ENCODE measurements at regions not wholly inside any gene's neighbourhood (a gene's known extent, or its start where the extent isn't known, plus 50 kb on each side); places are given as distances from the start of the nearest gene placed in this dataset.
A peak's percentile ranks its signal among the peaks of the same experiment; 100 is the strongest.

GRCh38 chr5:10857338-10857733, 96.3 kb upstream of the DAP start:
- Mint-ChIP-seq H3K36me3 (ENCODE audit: insufficient read depth in 1 of 3, low read depth in 3 of 3) (no peaks in the 10 kb centered on the region), H3K27ac (no peak overlapping the region), H3K4me1 (peaks cover 36 to 42% of the 10 kb centered on the region in 2 experiments), H3K4me3 (peak overlapping the region; percentile 45 to 65; a peak in 4 of 5 replicates), H3K27me3 (ENCODE audit: low read depth) (peaks cover 51% of the 10 kb centered on the region), H3K9me3 (peaks cover 0 to 2% of the 10 kb centered on the region in 2 experiments; a peak in 2 of 5 replicates)
- Histone ChIP-seq H2BK120ac (ENCODE audit: low read depth, low read length, poor library complexity, severe bottlenecking) (no peak overlapping the region), H4K5ac (ENCODE audit: insufficient read length, low read depth, low read length) (no peak overlapping the region), H3K9me3 (ENCODE audit: control insufficient read depth, low read depth, low read length) (no peaks in the 10 kb centered on the region), H4K8ac (replicated peaks; ENCODE audit: insufficient read length, low read depth, low read length) (no peak overlapping the region), H3K18ac (ENCODE audit: insufficient read length, low read depth, low read length) (no peak overlapping the region), H3K23me2 (ENCODE audit: insufficient read length, low read depth, low read length, poor library complexity, severe bottlenecking) (no peaks in the 10 kb centered on the region), H2BK5ac (ENCODE audit: insufficient read length, low read length) (no peak overlapping the region), H2AFZ (ENCODE audit: low read length) (no peak overlapping the region), H2BK12ac (ENCODE audit: insufficient read length, low read depth, low read length) (no peak overlapping the region), H2BK20ac (ENCODE audit: low read depth, low read length, poor library complexity, severe bottlenecking) (no peak overlapping the region), H3K14ac (ENCODE audit: insufficient read depth, low read length) (no peak overlapping the region), H3K27me3 (ENCODE audit: insufficient read depth, low read length) (no peaks in the 10 kb centered on the region), H3K9ac (ENCODE audit: extremely low read depth, insufficient read length, low read length) (no peak overlapping the region), H3T11ph (ENCODE audit: low read length) (no peak overlapping the region), H3K4me2 (ENCODE audit: insufficient read depth, insufficient read length, low read length) (peak overlapping the region; percentile 5), H2AK5ac (ENCODE audit: insufficient read length, low read length) (no peak overlapping the region), H3K23ac (ENCODE audit: insufficient read length, low read depth, low read length) (no peak overlapping the region), H2BK15ac (ENCODE audit: low read depth, low read length) (no peak overlapping the region), H3K79me1 (ENCODE audit: insufficient read depth, low read depth, low read length, poor library complexity, severe bottlenecking) (no peaks in the 10 kb centered on the region), H4K91ac (ENCODE audit: insufficient read length, low read depth, low read length) (no peak overlapping the region), H3K56ac (ENCODE audit: insufficient read length, low read depth, low read length) (no peak overlapping the region), H3K4me1 (ENCODE audit: insufficient read depth, low read length) (peaks cover 6% of the 10 kb centered on the region; the same call in 1 of the 2 replicates), H4K20me1 (ENCODE audit: control insufficient read depth, insufficient read depth, insufficient read length) (no peaks in the 10 kb centered on the region), H3K27ac (ENCODE audit: insufficient read length, low read depth, low read length) (no peak overlapping the region), H3K4ac (ENCODE audit: low read depth, low read length) (no peak overlapping the region), H3K79me2 (ENCODE audit: insufficient read depth, low read length) (no peaks in the 10 kb centered on the region)
- no CpG with 5 or more reads among the region's 11 CpGs for WGBS (ENCODE audit: extremely low coverage, insufficient read length, low lambda C conversion rate)
- no peak for TF ChIP-seq CTCF (conservative IDR thresholded peaks at IDR 0.05)
- DNase-seq = peak; percentile 39
